A549 (cell line): ENCODE measurements at regions not wholly inside any gene's neighbourhood (a gene's known extent, or its start where the extent isn't known, plus 50 kb on each side); places are given as distances from the start of the nearest gene placed in this dataset.

Source experiments
- CHD4 ChIP-seq: fragments of 200-600 bp; sonication (generic); IDR thresholded peaks from 2 replicates; pipeline ENCODE4 v1.6.1; 2016; ENCODE audit warnings: antibody characterized with exemption, mild to moderate bottlenecking, borderline replicate concordance
- EP300 ChIP-seq, 2 experiments: fragments of >200 bp; sonication (Bioruptor Twin); formaldehyde crosslinking; IDR thresholded peaks; 2 replicates in 1 of 2; 3 replicates in 1 of 2; pipeline ENCODE4 v1.6.1; 2016 to 2017
- RFX5 ChIP-seq: fragments of 450-650 bp; IDR thresholded peaks from 2 replicates; pipeline ENCODE4 v1.7.1; 2014; ENCODE audit warnings: antibody characterized with exemption, mild to moderate bottlenecking, moderate library complexity
- TF ChIP-seq, protein P1 (sequence below): fragments of >200 bp; sonication (Bioruptor Twin); formaldehyde crosslinking; IDR thresholded peaks from 3 replicates; pipeline ENCODE4 v1.5.1; 2016

DNA sequence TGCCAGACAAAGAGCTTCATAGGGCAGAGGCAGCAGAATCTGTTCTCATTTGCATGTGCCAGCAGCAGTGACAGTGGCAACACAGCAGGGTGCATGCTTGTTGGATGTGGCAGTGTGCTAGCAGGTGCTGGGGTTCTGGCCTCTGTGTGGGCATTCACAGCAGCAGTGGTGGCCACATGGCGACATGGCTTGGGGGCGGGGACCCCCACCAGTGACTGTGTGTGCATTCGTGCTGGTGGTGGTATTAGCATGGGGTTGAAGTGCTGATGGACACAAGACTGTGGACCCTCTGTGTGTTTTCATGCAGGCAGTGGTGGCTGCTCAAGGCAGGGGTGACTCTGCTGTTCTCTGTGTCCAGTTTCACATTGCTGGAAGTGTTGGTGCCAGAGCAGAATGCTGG, 183.2 kb upstream of the PDE4D start:
- TF ChIP-seq RFX5 (no peak), CHD4 (no peak), EP300 (IDR thresholded peaks at IDR 0.05) (no peak)
- TF ChIP-seq, protein P1, sequence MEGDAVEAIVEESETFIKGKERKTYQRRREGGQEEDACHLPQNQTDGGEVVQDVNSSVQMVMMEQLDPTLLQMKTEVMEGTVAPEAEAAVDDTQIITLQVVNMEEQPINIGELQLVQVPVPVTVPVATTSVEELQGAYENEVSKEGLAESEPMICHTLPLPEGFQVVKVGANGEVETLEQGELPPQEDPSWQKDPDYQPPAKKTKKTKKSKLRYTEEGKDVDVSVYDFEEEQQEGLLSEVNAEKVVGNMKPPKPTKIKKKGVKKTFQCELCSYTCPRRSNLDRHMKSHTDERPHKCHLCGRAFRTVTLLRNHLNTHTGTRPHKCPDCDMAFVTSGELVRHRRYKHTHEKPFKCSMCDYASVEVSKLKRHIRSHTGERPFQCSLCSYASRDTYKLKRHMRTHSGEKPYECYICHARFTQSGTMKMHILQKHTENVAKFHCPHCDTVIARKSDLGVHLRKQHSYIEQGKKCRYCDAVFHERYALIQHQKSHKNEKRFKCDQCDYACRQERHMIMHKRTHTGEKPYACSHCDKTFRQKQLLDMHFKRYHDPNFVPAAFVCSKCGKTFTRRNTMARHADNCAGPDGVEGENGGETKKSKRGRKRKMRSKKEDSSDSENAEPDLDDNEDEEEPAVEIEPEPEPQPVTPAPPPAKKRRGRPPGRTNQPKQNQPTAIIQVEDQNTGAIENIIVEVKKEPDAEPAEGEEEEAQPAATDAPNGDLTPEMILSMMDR, result no peak
